ENCODE measurements at regions not wholly inside any gene's neighbourhood (a gene's known extent, or its start where the extent isn't known, plus 50 kb on each side); places are given as distances from the start of the nearest gene placed in this dataset.

DNA sequence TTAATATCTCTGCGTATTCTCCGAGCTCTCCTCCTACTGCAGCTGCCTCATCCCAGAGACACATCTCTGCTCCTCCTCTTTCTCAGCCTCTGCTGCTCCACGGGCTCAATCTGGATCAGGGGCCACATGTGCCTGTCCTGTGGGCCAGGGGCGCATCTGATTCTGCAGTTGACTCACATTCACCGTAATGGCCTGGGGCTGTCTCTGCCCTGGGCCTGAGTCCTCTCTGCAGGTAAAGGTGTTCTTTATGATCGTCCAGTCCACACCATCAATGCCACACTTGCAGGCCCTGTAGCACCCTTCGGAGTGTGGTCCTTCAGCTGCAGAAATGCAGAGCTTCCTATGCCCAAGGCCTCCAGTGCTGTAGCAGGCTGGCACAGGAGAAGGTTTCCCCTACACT, 154.5 kb downstream of the OAT start:
- DNase-seq (ENCODE audit: low read depth), result no peak

DNA sequence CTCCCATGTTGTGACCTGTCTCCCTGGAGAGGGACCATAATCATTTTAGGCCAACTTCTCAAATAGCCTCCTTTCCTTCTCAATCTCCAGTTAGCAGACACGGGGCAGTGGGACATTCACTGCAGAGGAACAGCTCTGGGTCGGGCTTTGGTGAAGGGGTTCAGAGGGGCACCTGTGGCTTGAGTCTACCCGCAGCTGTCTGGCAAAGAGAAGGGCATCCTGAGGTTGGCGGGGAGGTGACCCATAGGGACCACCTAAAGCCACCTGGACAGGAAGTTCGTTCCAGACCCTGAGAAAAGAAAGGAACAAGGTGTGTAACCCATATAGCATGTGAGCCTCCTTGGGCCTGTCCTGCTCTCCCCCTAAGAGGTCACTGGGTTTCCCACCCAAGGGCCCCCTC, 155.0 kb downstream of the OAT start:
- DNase-seq (ENCODE audit: low read depth), result no peak

DNA sequence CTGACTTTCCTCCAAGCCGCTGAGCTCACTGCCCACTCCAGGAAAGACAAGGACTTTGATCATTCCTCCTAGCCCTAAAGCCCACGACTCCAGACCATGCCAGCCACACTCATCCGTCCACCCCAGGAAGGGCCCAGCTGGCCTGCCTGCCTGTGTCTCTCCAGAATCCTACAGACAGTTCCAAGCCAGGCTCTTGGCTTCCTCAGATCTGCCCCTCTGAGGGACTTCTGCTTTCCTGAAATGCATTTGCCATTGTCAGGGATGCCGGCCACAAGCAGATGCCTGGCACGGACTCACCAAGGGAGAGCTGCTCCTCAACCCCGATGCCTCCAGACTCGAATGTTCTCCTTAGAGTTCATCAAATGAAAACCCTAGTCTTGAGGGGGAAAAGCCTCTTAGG, 155.8 kb downstream of the OAT start:
- DNase-seq (ENCODE audit: low read depth), result no peak

DNA sequence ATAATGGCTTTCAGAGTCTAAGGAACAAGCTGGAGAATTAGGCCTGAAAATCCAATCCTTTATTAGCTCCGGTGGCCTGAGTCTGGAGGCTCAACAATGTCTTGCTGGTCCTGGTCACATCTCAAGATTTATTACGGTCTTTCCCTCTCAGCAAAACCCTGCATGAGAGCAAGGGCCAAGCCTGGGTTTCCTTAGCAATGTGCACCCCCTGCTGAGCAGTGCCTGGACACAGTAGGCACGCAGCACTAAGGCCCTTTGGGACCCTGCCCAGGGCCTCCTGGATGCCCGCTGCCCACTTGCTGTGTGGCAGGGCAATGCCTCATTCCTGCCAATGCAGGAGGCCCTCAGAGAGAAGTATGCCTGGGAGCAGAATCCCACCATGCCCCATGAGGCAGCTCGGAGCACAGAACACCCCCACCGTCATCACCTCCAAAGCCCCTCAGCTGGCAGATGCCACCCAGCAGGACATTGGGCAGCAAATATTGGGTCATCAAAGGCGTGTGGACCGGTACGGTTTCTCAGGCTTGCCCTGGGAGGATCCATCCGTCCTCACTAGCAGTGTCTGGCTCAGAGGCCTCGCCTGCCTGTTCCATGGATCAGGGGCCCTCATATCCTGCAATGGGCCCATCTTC, 156.4 kb downstream of the OAT start:
- no peak for DNase-seq (ENCODE audit: low read depth)

DNA sequence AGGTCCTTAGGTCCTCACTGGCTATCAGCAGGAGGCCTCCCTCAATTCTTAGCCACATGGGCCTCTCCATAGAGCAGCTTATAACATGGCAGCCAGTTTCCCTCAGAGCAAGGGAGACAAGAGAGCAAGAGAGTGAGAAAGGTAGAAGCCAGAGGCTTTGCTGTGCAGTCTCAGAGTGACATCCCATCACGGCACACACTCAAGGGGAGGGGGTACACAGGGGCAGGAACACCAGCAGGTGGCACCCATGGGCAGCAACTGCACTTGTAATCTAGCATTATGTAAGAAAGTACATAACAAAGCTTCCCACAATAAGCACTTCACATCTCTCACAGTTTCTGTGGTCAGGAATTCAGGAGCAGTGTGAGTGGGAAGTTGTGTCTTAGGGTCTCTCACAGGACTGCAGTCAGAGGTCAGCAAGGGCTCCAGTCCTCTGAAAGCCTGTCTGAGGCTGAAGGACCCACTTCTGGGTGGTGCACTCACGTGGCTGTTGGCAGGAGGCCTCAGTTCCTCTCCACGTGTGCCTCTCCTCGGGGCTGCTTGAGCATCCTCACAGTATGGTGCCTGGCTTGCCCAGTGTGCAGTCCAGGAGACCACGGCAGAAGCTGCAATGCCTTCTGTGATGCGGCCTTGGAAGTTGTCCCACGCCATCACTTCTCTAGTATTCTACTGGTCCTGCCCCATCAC, 159.4 kb downstream of the OAT start:
- no peak for DNase-seq (ENCODE audit: low read depth)

DNA sequence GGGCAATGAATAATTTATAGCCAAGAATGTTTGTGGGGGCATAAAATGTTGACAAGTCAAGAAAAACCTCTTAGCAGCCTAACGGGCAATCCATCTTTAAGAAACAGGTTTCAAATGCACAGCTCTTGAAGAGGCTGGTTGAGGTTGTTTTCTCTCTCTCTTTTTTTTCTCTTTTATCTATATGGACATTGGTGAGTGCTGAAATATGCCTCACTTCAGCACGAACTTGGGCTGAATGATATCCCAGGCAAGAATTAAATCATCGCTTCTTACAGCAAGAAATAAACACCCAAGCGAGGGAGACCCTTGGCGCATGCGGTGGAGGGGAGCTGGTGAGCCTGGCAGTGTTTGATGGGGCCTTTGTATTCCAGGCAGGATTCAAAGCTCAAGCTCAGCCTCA, 160.9 kb downstream of the OAT start:
- DNase-seq (ENCODE audit: low read depth), result no peak

DNA sequence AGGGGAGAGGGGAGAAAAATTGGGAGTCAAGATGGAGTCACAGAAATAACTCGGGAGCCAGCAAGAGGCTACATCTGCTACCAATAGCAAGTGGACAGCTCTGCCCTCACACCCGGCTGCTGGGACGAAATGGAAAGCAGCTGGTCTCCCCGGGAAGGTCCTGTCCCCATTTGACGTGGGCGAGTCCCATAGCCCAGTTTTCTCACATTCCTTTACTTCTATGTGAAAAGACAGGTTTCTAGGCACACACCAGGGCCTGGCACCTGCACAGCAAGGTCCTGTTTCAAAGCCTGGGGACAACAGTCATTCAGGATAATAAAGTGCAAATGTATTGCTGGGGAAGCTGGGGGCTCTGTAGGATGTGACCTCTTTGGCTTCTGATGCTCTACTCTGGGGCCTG, 162.6 kb downstream of the OAT start:
- DNase-seq (ENCODE audit: low read depth), result no peak

DNA sequence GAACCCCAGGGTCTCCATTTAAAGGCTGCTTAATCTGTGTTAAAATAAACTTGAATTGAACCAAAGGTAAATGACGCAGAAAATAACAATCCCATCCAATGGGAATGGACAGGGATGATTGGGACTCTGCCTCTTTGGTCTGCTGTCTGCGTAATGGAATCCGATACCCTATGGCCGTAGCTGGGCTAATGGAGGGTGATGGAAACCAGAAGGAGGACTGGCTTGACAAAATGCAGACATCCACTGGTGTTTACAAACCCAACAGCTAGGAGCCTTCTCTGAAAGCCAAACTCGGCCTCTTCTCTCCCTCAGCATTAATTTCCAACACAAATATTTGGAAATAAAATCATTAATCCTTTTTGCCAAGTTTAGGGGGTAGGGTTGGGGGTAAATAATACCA, 162.2 kb upstream of the CHST15 start:
- DNase-seq (ENCODE audit: low read depth), result no peak

DNA sequence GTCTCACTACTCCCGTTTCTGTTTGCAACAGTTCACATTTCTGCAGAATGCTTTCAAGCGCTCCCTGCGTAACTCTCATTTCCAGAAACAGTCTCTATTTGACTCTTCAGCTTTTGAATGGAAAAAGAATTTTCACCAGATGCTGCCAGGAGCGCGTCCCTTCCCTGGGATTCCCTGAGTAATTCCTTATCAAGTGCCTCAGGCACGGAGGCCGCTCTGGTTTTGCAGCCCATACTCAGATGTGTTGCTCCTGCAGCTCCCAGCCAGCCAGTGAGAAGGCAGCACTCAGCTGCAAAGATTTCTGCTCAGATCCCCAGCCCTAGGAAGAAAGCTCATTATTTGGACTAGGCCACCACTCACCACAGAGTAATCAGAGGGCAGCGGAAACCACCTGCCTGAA, 161.1 kb upstream of the CHST15 start:
- no peak for DNase-seq (ENCODE audit: low read depth)

DNA sequence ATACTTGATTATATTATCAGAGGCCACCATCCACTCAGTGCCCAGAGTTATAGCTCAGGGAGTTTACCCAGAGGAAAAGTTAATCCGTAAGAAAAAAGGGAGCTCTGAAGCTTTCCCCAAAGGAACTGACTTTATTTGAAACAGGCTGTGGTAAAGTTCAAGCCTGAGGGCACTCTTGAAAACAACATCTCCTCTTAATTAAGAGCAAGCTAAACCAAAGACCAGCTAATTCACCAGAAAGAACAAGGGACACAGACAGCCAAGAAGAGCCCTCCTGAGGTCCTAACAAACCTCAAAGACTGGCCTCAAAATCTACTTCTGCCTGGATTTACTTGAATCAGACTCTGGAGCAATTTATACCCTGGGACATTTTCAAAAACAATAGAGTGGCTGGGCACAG, 159.6 kb upstream of the CHST15 start:
- DNase-seq (ENCODE audit: low read depth), result no peak

DNA sequence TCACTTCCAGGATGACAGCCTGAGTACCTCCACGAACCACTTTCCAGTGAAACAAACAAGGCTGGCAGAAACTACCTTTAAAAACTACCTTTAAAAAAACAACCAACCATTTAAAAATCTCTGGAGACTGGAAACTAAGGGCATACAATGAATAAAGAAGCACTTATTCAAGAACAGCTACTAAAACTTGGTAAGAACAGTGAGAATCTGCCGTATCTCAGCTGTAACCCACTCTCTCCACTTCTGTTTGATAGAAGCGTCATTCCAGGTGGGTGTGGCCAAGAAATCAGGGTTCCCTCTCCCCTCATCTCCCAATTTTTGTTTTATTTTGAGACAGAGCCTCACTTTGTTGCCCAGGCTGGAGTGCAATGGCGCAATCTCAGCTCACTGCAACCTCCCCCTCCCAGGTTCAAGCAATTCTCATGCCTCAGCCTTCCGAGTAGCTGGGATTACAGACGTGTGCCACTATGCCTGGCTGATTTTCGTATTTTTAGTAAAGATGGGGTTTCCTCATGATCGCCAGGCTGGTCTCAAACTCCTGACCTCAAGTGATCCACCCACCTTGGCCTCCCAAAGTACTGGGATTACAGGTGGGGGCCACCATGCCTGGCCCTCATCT, 158.8 kb upstream of the CHST15 start:
- no peak for DNase-seq (ENCODE audit: low read depth)

DNA sequence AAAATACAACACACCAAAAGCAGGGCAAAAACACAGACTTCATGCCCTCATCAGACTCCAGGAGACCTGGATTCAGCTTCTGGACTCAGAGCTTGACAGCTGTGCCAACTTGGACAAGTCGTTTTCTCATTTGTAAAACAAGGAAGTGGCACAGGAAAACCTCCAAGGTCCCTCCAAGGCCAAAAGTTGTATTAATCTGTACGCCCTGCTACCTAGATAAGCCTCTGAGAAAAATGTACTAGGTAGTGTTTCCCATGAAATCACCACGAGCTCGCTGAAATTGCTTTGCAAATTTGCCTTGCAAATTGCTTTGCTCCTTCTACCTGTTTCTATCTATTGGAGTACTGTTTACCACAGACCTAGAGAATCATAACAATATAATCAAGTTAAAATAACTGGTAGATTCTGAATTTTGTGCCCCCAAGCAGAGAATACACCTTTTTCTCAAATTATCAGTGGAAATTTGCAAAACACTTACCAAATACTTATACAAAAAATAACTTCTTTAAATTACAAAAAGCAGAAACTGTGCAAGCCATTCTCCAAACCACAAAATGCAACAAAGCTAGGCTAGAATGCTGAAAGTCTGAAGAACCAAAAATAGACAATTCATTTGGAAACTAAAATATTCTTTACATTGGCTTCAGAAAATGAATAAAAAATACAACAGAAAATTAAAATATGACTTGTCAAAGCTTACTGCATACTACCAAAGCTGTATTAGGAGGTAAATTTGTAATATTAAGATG, 158.1 kb upstream of the CHST15 start:
- DNase-seq (ENCODE audit: low read depth), result no peak

DNA sequence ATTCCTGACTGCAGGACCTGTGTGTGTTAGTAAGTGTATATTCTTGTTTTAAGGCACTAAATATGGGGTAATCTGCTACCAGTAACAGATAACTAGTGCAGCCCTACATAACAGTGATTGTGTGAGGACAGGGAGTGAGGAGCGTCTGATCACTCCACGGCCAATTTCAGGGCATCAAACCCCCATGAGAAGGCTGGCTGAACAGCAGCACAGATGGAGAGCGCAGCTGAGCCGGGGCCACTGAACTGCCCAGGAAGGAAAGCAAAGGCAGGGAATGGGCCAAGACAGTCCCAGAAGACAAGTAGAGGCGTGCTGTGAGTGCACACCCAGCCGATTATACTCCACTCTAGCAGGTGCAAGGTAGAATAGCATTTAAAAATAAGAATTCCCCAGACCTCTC, 157.1 kb upstream of the CHST15 start:
- no peak for DNase-seq (ENCODE audit: low read depth)

DNA sequence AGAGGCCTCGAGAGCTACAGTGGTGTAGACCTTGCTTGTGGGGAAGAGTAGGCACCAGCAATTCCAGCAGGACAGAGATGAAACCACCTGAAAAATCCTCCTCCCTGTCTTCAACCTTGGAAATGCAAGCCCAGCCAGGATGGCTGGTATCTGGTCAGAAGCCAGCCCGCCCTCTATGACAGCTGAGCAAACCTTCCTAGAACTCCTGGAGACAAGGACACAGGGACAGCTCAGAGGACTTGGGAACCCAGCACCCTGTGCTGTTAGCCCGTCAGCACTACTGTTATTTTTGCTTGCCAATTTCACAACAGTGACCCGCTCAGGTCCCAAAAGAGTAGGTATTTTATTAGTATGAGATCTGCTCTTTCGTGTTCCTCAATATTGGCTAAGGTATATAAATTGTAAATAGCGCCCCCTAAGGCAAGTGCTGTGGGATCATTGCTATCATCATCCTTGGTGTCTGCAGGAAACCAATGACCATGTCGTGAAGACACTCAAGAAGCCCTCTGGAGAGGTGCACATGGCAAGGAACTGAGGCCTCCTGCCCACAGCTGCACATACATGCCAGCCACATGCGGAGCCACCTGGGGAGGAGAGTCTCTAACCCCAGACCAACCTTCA, 156.5 kb upstream of the CHST15 start:
- no peak for DNase-seq (ENCODE audit: low read depth)

DNA sequence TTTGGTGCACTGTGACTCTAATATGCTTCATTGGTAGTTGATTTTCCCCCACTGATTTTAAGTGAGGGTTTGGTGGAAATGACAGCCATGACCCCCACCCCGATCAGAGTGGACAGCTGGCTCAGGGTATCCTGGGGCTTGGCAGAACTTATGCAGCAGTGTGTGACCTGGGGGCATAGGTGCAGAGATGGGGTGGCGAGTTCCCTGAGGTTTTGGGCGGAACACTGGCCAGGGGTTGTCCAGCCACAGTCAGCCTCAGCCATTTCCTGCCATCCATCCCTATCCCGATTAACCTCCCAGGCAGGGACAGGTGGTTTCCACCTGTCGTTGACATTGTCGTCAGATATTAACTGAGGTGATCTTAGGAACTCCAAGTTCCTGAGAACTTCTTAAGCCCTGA, 155.8 kb upstream of the CHST15 start:
- no peak for DNase-seq (ENCODE audit: low read depth)

DNA sequence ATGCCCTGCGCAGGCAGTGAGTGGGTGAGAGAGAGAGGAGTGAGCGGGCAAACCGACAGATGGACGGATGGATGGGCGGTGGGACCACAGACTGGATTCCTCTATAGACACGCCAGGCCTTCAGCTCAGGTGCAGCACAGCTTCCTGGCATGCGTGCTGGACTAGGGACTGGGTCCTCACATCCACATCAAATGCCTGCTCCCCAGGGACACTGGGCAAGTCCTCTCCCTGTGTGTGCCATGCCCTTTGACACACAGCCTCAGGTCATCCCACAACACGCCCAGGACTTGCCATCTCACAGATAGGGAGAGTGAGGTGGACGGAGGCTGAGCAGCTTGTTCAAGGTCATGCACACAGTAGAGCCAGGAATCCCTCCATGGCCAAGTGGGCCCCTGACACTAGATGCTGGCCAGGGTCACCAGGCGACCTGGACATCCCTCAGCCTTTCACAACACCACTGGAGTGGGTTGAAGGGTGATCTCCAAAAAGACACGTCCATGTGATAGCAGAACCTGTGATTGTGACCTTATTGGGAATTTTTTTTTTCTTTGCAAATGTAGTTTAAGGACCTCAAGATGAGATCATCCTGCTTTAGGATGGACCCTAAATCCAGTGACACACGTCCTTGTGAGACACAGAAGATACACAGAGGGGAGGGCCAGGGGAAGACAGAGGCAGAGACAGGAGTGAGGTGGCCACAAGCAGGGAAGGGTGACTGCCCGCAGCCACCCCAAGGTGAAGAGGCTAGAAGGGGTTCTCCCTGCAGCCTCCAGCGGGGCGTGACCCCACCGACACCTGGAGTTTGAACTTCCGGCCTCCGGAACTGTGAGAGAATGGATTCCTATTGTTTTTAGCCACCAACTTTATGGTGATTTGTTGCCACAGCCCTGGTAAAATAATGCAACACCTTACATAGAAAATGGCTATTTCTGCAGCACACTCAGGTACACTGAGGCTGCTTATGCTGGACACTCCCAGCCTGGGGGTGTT, 155.0 kb upstream of the CHST15 start:
- DNase-seq (ENCODE audit: low read depth), result no peak

DNA sequence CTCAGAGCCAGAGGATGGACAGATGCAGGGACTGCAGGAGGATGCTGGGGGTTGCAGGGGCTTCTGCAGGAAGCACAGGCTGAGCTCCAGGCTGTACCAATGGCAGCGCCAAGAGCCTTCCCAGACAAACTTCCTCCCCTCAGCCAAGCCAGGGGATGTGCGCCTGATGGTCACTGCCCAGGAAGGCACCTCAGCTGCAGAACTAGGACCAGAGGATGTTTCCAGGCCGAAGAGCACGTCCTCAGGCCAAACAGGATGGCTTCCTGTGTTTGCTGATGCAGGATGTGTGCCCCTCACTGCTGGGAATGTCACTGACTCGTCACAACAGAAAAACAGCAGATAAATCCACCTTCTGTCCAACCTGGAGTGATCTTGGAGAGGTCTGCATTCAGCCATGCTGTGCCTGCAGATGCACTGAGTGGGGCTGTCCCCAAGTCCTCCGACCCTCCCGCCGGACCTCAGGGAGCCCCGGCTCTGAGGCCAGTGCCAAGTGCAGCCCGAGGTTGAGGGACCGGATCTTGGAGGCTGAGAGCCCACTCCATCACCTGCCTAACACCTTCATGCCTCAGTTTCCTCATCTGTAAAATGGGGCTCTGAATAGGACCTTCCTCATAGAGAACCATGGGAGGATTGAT, 152.5 kb upstream of the CHST15 start:
- DNase-seq (ENCODE audit: low read depth), result no peak

DNA sequence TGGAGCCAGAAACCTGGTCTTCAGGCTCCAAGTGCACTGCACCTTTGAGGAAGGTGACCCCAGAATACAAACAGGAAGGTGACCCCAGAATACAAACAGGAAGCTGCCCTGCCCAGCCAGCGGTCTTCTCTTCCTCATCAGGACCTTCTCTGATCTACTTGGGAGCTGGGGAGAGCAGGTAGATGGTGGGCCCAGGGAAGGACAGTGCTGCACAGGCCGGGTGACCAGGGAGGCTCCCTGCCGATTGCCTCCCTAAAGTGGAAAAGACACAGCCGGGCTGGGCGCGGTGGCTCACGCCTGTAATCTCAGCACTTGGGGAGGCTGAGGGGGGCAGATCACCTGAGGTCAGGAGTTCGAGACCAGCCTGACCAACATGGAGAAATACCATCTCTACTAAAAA, 151.8 kb upstream of the CHST15 start:
- no peak for DNase-seq (ENCODE audit: low read depth)

DNA sequence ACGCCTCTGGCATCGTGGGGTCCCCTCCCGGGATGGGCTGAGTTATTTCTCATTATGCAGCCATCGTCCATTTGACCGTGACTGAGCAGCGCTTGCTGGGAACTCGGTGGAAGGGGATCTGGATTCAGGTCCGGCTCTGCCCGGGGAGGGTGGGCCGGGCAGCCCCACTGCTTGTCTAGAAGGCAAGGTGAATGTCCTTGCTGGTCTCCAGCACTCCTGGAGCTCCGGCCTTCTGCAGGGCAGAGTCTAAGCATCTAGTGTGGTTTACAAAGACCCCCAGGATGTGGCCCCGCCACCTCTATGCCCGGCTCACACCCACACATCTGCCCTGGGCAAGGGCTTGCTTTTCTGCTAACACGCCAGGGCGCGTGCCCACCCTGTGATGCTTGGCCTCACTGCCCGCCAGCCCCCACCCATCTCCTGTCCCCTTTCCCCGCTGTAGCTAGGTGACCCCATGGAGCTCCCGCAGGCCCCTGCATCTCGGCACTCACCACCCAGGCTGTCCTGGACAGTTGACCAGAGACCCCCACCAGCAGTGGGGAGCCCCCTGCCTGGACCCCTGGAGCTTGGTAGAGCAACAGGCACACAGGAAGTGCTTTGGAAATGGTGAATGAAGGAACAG, 151.0 kb upstream of the CHST15 start:
- no peak for DNase-seq (ENCODE audit: low read depth)

DNA sequence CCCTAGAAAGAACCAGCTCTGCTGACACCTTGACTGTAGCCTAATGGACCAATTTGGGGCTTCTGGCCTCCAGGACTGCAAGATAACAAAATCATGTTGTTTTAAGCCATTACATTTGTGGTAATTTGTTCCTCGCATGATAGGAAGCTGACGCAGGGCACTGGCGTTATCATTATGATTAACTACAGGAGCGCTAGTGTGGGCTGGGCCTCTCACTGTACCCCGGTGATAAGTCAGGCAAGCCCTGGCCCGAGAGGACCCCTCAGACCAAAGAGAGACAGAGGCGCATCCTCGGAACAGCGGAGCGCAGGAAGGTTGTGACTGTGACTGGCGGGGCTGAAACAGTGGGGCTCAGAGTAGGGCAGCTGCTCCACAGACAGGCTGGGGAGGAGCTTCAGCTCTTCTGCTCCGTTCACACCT, 150.3 kb upstream of the CHST15 start:
- no peak for DNase-seq (ENCODE audit: low read depth)

Data from GM04504 (cell line).